GM12875 (cell line): ENCODE measurements at regions not wholly inside any gene's neighbourhood (a gene's known extent, or its start where the extent isn't known, plus 50 kb on each side); places are given as distances from the start of the nearest gene placed in this dataset.

Source experiments
- H3K4me3 ChIP-seq: one replicate; pipeline ENCODE4 v1.5.1; 2011; ENCODE audit warnings: low read depth, low read length, control low read depth
- CTCF ChIP-seq: IDR thresholded peaks from 2 replicates; pipeline ENCODE4 v1.5.1; 2011; ENCODE audit warnings: low read depth, mild to moderate bottlenecking, control low read depth, inconsistent platforms, low read length, moderate library complexity, borderline replicate concordance; ENCODE audit not compliant: insufficient read depth

- no peak for TF ChIP-seq CTCF
- no peak overlapping the region for H3K4me3 ChIP-seq
Observed at GRCh38 chr4:3384391-3384770, 57.4 kb upstream of the HGFAC start.

- TF ChIP-seq CTCF, result no peak
- no peak overlapping the region for H3K4me3 ChIP-seq
Observed at GRCh38 chr4:3384771-3385710, 56.7 kb upstream of the HGFAC start.

- no peak overlapping the region for H3K4me3 ChIP-seq
- TF ChIP-seq CTCF, result no peak
Observed at GRCh38 chr4:3385711-3386420, 55.9 kb upstream of the HGFAC start.

GRCh38 chr4:3386526-3386925, 55.2 kb upstream of the HGFAC start:
- TF ChIP-seq CTCF, result no peak
- H3K4me3 ChIP-seq, result no peak overlapping the region

- H3K4me3 ChIP-seq, result peak overlapping the region; percentile 32
- no peak for TF ChIP-seq CTCF
Observed at GRCh38 chr4:3387154-3387942, 54.4 kb upstream of the HGFAC start.

GRCh38 chr4:3387943-3388361, 53.8 kb upstream of the HGFAC start:
- peak overlapping the region; percentile 32 for H3K4me3 ChIP-seq
- no peak for TF ChIP-seq CTCF
